GM12872 (cell line): ENCODE measurements at regions not wholly inside any gene's neighbourhood (a gene's known extent, or its start where the extent isn't known, plus 50 kb on each side); places are given as distances from the start of the nearest gene placed in this dataset.

Experiments used
- CTCF ChIP-seq: IDR thresholded peaks from 3 replicates; pipeline ENCODE4 v1.5.1; 2011; ENCODE audit warnings: low read depth, mild to moderate bottlenecking, low read length, moderate library complexity; ENCODE audit not compliant: insufficient read depth

- TF ChIP-seq CTCF = no peak
Observed at GRCh38 chr14:105899657-105900397, 373.4 kb downstream of the TMEM121 start.

GRCh38 chr14:105900398-105901160 is 374.2 kb downstream of the TMEM121 start:
- no peak for TF ChIP-seq CTCF

GRCh38 chr14:105901226-105901625 is 374.8 kb downstream of the TMEM121 start:
- no peak for TF ChIP-seq CTCF

GRCh38 chr14:105902131-105902898 is 375.9 kb downstream of the TMEM121 start:
- TF ChIP-seq CTCF = no peak

- no peak for TF ChIP-seq CTCF
Observed at GRCh38 chr14:105903971-105904370, 377.6 kb downstream of the TMEM121 start.

- TF ChIP-seq CTCF = no peak
Observed at GRCh38 chr14:105904379-105904778, 378.0 kb downstream of the TMEM121 start.

GRCh38 chr14:105905456-105905855 is 379.1 kb downstream of the TMEM121 start:
- TF ChIP-seq CTCF = no peak
